HG02943 (cell line): ENCODE measurements at regions not wholly inside any gene's neighbourhood (a gene's known extent, or its start where the extent isn't known, plus 50 kb on each side); places are given as distances from the start of the nearest gene placed in this dataset.

Experiments used
- ATAC-seq: cut with Tn5 transposase; IDR thresholded peaks from one replicate; pipeline ENCODE4 v1.9.1; 2021; ENCODE audit warnings: mild to moderate bottlenecking, low read depth, moderate library complexity; ENCODE audit not compliant: unreplicated experiment

GRCh38 chr11:116510886-116511650 lies 261.7 kb downstream of the BUD13 start:
- ATAC-seq = no peak

DNA sequence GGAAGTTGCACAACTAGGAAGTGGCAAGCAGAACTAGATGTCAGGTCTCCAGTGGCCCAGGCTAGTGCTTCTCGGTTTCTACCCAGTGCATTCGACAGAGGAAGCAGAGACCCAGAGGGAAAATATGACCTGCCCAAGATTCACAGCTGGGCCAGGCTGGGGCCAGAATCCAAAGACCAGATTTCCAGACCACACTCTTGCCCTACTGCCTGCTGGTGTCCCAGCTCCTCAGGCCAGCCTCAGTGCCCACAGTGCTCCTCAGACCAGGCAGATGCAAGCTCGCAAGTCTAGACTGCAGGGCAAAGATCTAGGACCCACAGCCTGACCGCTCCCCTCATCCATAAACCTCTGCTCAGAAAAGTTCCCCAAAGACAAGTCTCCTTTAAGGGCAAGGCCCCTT lies 262.6 kb downstream of the BUD13 start:
- ATAC-seq = no peak

- no peak for ATAC-seq
Measured at GRCh38 chr11:116509551-116509950, 263.2 kb downstream of the BUD13 start.

- ATAC-seq = no peak
Measured at GRCh38 chr11:116507849-116508695, 264.7 kb downstream of the BUD13 start.

- no peak for ATAC-seq
Measured at GRCh38 chr11:116507016-116507415, 265.8 kb downstream of the BUD13 start.

GRCh38 chr11:116506263-116506825 lies 266.4 kb downstream of the BUD13 start:
- no peak for ATAC-seq

GRCh38 chr11:116505298-116506262 lies 267.2 kb downstream of the BUD13 start:
- no peak for ATAC-seq

GRCh38 chr11:116504541-116505297 lies 268.1 kb downstream of the BUD13 start:
- no peak for ATAC-seq

GRCh38 chr11:116503216-116504160 lies 269.3 kb downstream of the BUD13 start:
- no peak for ATAC-seq

DNA sequence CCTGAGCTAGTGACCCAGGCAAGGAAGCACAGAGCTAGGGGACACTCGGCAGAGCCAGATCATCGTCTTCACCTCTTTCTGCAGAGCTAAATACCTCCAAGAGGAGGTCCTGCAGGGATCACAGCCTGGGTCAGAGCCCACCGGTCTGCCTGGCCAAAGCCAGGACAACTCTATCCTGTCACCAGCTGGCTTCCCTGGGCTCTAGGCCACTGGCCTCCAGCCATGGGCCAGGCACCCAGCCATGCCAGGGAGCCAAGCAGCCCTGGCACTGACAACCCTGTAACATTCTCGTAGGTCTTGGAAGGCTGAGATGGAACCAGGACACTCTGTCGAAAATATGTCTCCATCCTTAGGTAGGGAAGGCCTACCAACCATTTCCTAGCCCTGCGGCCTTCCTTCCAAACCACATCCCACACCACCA lies 270.1 kb downstream of the BUD13 start:
- ATAC-seq = no peak

DNA sequence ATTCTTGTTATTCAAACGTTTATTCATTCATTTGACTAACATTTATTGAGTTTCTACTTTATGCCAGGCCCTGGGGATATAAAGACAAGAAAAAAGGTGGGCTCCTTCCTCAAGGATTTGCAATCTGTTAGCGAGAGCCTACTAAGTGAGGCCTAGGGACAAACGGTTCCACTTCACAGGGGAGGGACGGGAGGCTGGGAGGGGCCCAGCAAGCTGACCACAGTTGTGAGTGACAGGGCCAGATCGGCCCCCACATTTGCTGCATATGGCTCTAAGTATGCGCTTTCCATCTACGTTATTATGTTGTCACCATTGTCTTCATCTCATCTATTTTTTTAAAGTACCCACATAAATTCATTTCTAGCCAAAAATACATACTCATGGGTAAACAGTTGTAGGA lies 271.1 kb downstream of the BUD13 start:
- ATAC-seq = no peak

GRCh38 chr11:116500947-116501602 lies 271.7 kb downstream of the BUD13 start:
- ATAC-seq = no peak

DNA sequence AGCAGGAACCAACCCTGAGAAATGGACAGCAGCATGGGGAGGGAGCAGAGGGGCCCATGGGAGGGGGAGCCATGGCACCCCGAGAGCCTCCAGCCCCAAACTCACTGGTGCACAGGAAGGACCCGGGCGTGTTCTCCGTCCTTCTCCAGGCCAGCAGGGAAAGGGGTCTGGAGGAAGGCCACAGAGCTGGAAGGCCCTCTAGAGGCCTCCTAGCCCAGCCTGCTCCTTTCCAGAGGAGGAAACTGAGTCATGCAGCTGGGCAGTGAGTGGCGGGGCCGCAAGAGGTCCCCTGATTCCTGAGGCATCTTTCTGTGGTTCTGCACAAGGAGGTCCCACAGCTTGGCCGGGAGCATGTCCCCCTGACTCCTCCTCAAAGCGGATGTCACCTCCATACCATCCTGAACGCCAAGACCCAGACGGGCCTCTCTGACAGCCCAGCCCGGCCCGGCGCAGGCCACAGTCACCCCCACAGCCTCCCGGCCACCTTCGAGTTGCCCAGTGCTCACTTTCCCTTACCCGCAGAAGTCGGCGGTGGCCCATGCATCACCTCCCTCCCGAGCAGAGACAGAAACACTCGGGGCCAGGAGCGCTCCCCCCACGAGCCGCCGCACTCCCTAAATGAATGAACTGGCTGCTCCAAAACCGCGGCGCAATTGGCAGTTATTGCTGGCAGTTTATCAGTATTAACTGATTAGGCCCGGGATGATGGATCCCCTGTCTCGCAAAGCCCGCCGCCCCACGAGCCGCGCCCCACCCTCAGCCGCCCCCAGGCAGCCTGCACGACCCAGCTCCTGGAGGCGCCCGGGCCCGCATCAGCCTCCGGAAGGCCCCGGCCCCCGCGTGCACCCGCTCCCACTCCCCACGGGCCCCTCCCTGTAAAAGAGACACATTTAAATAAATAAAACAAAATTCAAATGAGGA lies 272.5 kb downstream of the BUD13 start:
- ATAC-seq = no peak

DNA sequence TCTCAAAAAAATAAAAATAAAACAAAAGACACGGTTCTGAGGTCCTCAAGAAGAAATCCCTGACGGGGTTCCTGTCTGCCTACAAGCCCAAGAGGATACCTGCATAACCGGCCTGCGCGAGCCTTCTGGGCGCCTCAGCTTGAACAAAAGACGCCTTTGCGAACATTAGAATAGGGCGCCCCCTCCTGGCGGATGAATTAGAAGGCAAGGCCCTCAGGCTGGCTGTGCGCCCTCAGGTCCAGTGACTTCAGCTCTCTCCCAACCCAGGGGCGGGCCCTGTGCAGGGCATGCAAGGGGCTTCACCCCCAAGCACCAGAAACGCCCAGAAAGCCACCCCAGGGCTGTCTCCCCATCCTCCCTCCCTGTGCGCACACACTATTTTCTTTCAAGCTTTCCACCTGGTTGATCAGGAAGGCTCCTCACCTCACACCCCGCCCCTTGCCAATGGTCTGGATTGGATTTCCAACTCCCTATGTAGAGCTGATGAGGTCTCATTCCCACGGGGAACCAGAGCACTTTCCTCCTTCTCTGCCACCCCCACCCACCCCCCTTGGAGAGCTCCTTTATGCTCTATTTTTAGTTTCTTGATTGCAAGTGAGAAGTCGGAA lies 273.3 kb downstream of the BUD13 start:
- no peak for ATAC-seq

- no peak for ATAC-seq
Measured at GRCh38 chr11:116498161-116498560, 274.6 kb downstream of the BUD13 start.

GRCh38 chr11:116492600-116492999 lies 280.2 kb downstream of the BUD13 start:
- no peak for ATAC-seq
